ENCODE measurements at regions not wholly inside any gene's neighbourhood (a gene's known extent, or its start where the extent isn't known, plus 50 kb on each side); places are given as distances from the start of the nearest gene placed in this dataset.
A peak's percentile ranks its signal among the peaks of the same experiment; 100 is the strongest.
"Not testable (repeated sequence)": the region's sequence is repeated elsewhere in the genome, so short reads cannot be mapped to it uniquely, and the experiment has no call there.

- no peak for DNase-seq
These were observed 125.5 kb upstream of the MPHOSPH6 start for GRCh38 chr16:82295290-82296201.

GRCh38 chr16:82293671-82294070 is 123.6 kb upstream of the MPHOSPH6 start:
- DNase-seq: no peak

- DNase-seq: no peak
These were observed 117.9 kb upstream of the MPHOSPH6 start for GRCh38 chr16:82287937-82288336.

GRCh38 chr16:82282662-82283061 is 112.6 kb upstream of the MPHOSPH6 start:
- DNase-seq: no peak

GRCh38 chr16:82281544-82281943 is 111.5 kb upstream of the MPHOSPH6 start:
- no peak for DNase-seq

GRCh38 chr16:82280867-82281266 is 110.8 kb upstream of the MPHOSPH6 start:
- no peak for DNase-seq

- not testable (repeated sequence) for DNase-seq
These were observed 105.3 kb upstream of the MPHOSPH6 start for GRCh38 chr16:82275349-82275748.

- no peak for DNase-seq
These were observed 101.6 kb upstream of the MPHOSPH6 start for GRCh38 chr16:82271636-82272035.

- not testable (repeated sequence) for DNase-seq
These were observed 97.7 kb upstream of the MPHOSPH6 start for GRCh38 chr16:82267675-82268074.

- no peak for DNase-seq
These were observed 95.8 kb upstream of the MPHOSPH6 start for GRCh38 chr16:82265809-82266208.

- DNase-seq: no peak
These were observed 94.7 kb upstream of the MPHOSPH6 start for GRCh38 chr16:82264756-82265155.

- DNase-seq: peak; percentile 58
These were observed 93.6 kb upstream of the MPHOSPH6 start for GRCh38 chr16:82263521-82264143.

- no peak for DNase-seq
These were observed 92.2 kb upstream of the MPHOSPH6 start for GRCh38 chr16:82262244-82262643.

- DNase-seq: no peak
These were observed 90.3 kb upstream of the MPHOSPH6 start for GRCh38 chr16:82260212-82260795.

- no peak for DNase-seq
These were observed 89.7 kb upstream of the MPHOSPH6 start for GRCh38 chr16:82259731-82260130.

- no peak for DNase-seq
These were observed 88.0 kb upstream of the MPHOSPH6 start for GRCh38 chr16:82257990-82258389.

GRCh38 chr16:82252582-82252981 is 82.6 kb upstream of the MPHOSPH6 start:
- peak; percentile 3 for DNase-seq

- DNase-seq: no peak
These were observed 78.7 kb upstream of the MPHOSPH6 start for GRCh38 chr16:82248677-82249076.

GRCh38 chr16:82248012-82248656 is 78.1 kb upstream of the MPHOSPH6 start:
- DNase-seq: no peak

GRCh38 chr16:82242201-82242600 is 72.2 kb upstream of the MPHOSPH6 start:
- DNase-seq: no peak

GRCh38 chr16:82241469-82242052 is 71.5 kb upstream of the MPHOSPH6 start:
- DNase-seq: no peak

GRCh38 chr16:82240111-82240510 is 70.1 kb upstream of the MPHOSPH6 start:
- no peak for DNase-seq

GRCh38 chr16:82236875-82237274 is 66.9 kb upstream of the MPHOSPH6 start:
- no peak for DNase-seq
